HEK293 (cell line): ENCODE measurements at regions not wholly inside any gene's neighbourhood (a gene's known extent, or its start where the extent isn't known, plus 50 kb on each side); places are given as distances from the start of the nearest gene placed in this dataset.

ENCODE experiments used
- CTCF ChIA-PET: fragments of 350-600 bp; formaldehyde crosslinking; extraction: SDS; loops from one replicate; lab custom pipeline; 2021; ENCODE audit warnings: antibody characterized with exemption; lab: Yijun Ruan, JAX
- POLR2A ChIA-PET: fragments of 300-600 bp; formaldehyde crosslinking; extraction: SDS; loops from one replicate; lab custom pipeline; 2020; ENCODE audit warnings: antibody characterized with exemption, inconsistent platforms; lab: Yijun Ruan, JAX
- H3K27ac ChIP-seq: fragments of 200-500 bp; sonication (Bioruptor generic); 2 replicates; pipeline ENCODE4 v1.5.1; 2014; ENCODE audit warnings: low read depth, low read length, control low read depth, inconsistent platforms; ENCODE audit errors: extremely low read depth
- H3K36me3 ChIP-seq, 2 experiments: fragments of 200-500 bp in 1 of 2; sonication (Bioruptor generic) in 1 of 2; 1 replicate in 1 of 2; 2 replicates in 1 of 2; pipeline ENCODE4 v1.5.1; 2014 to 2017; ENCODE audit warnings: inconsistent platforms in 2 of 2, low read length in 2 of 2; ENCODE audit not compliant: control insufficient read depth in 2 of 2, insufficient read depth in 1 of 2
- H3K4me1 ChIP-seq: fragments of 200-500 bp; sonication (Bioruptor generic); 2 replicates; pipeline ENCODE4 v1.5.1; 2014; ENCODE audit warnings: mild to moderate bottlenecking, low read length, inconsistent platforms; ENCODE audit not compliant: control insufficient read depth, insufficient read depth
- H3K4me3 ChIP-seq: 2 replicates; pipeline ENCODE4 v1.5.1; 2011; ENCODE audit warnings: low read depth, mild to moderate bottlenecking, control low read depth, low read length, moderate library complexity
- H3K9me3 ChIP-seq: fragments of 200-500 bp; sonication (Bioruptor generic); 2 replicates; pipeline ENCODE4 v1.5.1; 2014; ENCODE audit warnings: low read depth, low read length, inconsistent platforms; ENCODE audit not compliant: control insufficient read depth, insufficient read depth
- GLI2 ChIP-seq: fragments of 450-650 bp; formaldehyde crosslinking; IDR thresholded peaks from 2 replicates; pipeline ENCODE4; 2017; ENCODE audit warnings: missing biosample characterization, missing genetic modification characterization, low read depth, borderline replicate concordance
- GLI4 ChIP-seq: fragments of 450-650 bp; formaldehyde crosslinking; IDR thresholded peaks from 2 replicates; pipeline ENCODE4 v1.5.1; 2016; ENCODE audit warnings: missing biosample characterization, missing genetic modification characterization
- GLIS2 ChIP-seq: fragments of 450-650 bp; formaldehyde crosslinking; IDR thresholded peaks from 2 replicates; pipeline ENCODE4 v1.5.1; 2016; ENCODE audit warnings: missing biosample characterization, missing genetic modification characterization
- KLF9 ChIP-seq: fragments of 450-650 bp; formaldehyde crosslinking; IDR thresholded peaks from 2 replicates; pipeline ENCODE4 v1.5.1; 2016; ENCODE audit warnings: missing biosample characterization, missing genetic modification characterization, low read depth
- MEIS1 ChIP-seq: sonication (generic); formaldehyde crosslinking; IDR thresholded peaks from 2 replicates; pipeline ENCODE4 v1.8.1; 2022; ENCODE audit warnings: missing genetic modification reagents, mild to moderate bottlenecking, borderline replicate concordance
- SP7 ChIP-seq: fragments of 450-650 bp; formaldehyde crosslinking; IDR thresholded peaks from 2 replicates; pipeline ENCODE4 v1.5.1; 2016; ENCODE audit warnings: missing biosample characterization, missing genetic modification characterization
- ZBTB48 ChIP-seq: fragments of 450-650 bp; formaldehyde crosslinking; IDR thresholded peaks from 2 replicates; pipeline ENCODE4 v1.5.1; 2016; ENCODE audit warnings: missing biosample characterization, missing genetic modification characterization
- ZFHX2 ChIP-seq: fragments of 450-650 bp; formaldehyde crosslinking; conservative IDR thresholded peaks from 2 replicates; pipeline ENCODE4 v1.5.1; 2016; ENCODE audit warnings: missing biosample characterization, missing genetic modification characterization
- ZNF169 ChIP-seq: fragments of 450-650 bp; formaldehyde crosslinking; IDR thresholded peaks from 2 replicates; pipeline ENCODE4 v1.5.1; 2016; ENCODE audit warnings: missing biosample characterization, missing genetic modification characterization
- ZNF174 ChIP-seq: fragments of 450-650 bp; formaldehyde crosslinking; IDR thresholded peaks from 2 replicates; pipeline ENCODE4 v1.5.0; 2017; ENCODE audit warnings: missing biosample characterization, mild to moderate bottlenecking, missing genetic modification characterization
- ZNF2 ChIP-seq: fragments of 450-650 bp; formaldehyde crosslinking; IDR thresholded peaks from 2 replicates; pipeline ENCODE4 v1.5.1; 2016; ENCODE audit warnings: missing biosample characterization, missing genetic modification characterization
- ZNF266 ChIP-seq: fragments of 450-650 bp; formaldehyde crosslinking; IDR thresholded peaks from 2 replicates; pipeline ENCODE4 v1.5.1; 2016; ENCODE audit warnings: missing biosample characterization, missing genetic modification characterization, low read depth
- ZNF302 ChIP-seq: fragments of 450-650 bp; formaldehyde crosslinking; IDR thresholded peaks from 2 replicates; pipeline ENCODE4 v1.5.1; 2016; ENCODE audit warnings: missing biosample characterization, missing genetic modification characterization, low read depth
- ZNF311 ChIP-seq: fragments of 450-650 bp; formaldehyde crosslinking; IDR thresholded peaks from 2 replicates; pipeline ENCODE4 v1.5.1; 2017; ENCODE audit warnings: missing biosample characterization, missing genetic modification characterization, borderline replicate concordance
- ZNF48 ChIP-seq: fragments of 450-650 bp; formaldehyde crosslinking; IDR thresholded peaks from 2 replicates; pipeline ENCODE4 v1.5.1; 2016; ENCODE audit warnings: missing biosample characterization, missing genetic modification characterization
- ZNF548 ChIP-seq: fragments of 450-650 bp; formaldehyde crosslinking; IDR thresholded peaks from 2 replicates; pipeline ENCODE4 v1.5.1; 2016; ENCODE audit warnings: missing biosample characterization, missing genetic modification characterization
- ZNF555 ChIP-seq: fragments of 450-650 bp; formaldehyde crosslinking; conservative IDR thresholded peaks from 2 replicates; pipeline ENCODE4 v1.5.1; 2017; ENCODE audit warnings: missing biosample characterization, mild to moderate bottlenecking, missing genetic modification characterization, inconsistent platforms
- ZNF624 ChIP-seq: fragments of 450-650 bp; formaldehyde crosslinking; IDR thresholded peaks from 2 replicates; pipeline ENCODE4 v1.5.1; 2017; ENCODE audit warnings: missing biosample characterization, missing genetic modification characterization
- ZNF664 ChIP-seq: fragments of 450-650 bp; formaldehyde crosslinking; IDR thresholded peaks from 2 replicates; pipeline ENCODE4 v1.5.1; 2016; ENCODE audit warnings: missing biosample characterization, missing genetic modification characterization
- ZNF830 ChIP-seq: fragments of 450-650 bp; IDR thresholded peaks from 2 replicates; pipeline ENCODE4 v1.5.0; 2018; ENCODE audit warnings: missing biosample characterization, missing genetic modification characterization, low read depth, mild to moderate bottlenecking, moderate library complexity
- ZSCAN30 ChIP-seq: fragments of 450-650 bp; IDR thresholded peaks from 2 replicates; pipeline ENCODE4 v1.5.1; 2018; ENCODE audit warnings: missing biosample characterization, mild to moderate bottlenecking, missing genetic modification characterization, moderate library complexity
- TF ChIP-seq, protein P1 (sequence below): fragments of 450-650 bp; IDR thresholded peaks from 2 replicates; pipeline ENCODE4 v1.5.1; 2018; ENCODE audit warnings: missing biosample characterization, mild to moderate bottlenecking, missing genetic modification characterization
- TF ChIP-seq, protein P2 (sequence below): fragments of 450-650 bp; formaldehyde crosslinking; IDR thresholded peaks from 2 replicates; pipeline ENCODE4 v1.5.1; 2016; ENCODE audit warnings: missing biosample characterization, missing genetic modification characterization
- TF ChIP-seq, protein P3 (sequence below): fragments of 450-650 bp; formaldehyde crosslinking; IDR thresholded peaks from 2 replicates; pipeline ENCODE4 v1.5.1; 2016; ENCODE audit warnings: missing biosample characterization, missing genetic modification characterization
- TF ChIP-seq, protein P4 (sequence below): fragments of 450-650 bp; formaldehyde crosslinking; IDR thresholded peaks from 2 replicates; pipeline ENCODE4 v1.5.1; 2016; ENCODE audit warnings: missing biosample characterization, missing genetic modification characterization

DNA sequence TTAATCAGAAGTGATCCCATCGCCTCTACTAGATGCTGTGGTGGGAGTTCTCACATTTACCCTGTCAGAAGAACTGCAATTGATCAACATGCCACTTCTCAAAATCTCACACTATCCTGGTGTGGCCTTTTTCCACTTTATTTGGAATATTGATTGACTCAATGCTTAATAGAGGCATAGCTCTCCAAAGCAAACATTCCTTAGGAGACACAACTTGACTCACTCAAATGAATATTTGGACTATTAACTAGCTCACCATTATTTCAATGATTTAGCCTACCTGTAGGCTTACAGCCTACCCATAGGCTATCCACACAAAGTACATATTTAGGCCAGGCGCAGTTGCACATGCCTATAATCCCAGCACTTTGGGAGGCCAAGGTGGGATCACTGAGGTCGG is 186.5 kb downstream of the KLHL28 start:
- Histone ChIP-seq H3K4me3 (no peak overlapping the region), H3K36me3 (no peaks in the 10 kb centered on the region), H3K9me3 (no peaks in the 10 kb centered on the region), H3K27ac (no peak overlapping the region), H3K4me1 (no peaks in the 10 kb centered on the region)
- POLR2A ChIA-PET: no interaction called here
- CTCF ChIA-PET: no interaction called here
- TF ChIP-seq ZNF555 (tag by site-specific recombination): no peak
- TF ChIP-seq, protein P1, sequence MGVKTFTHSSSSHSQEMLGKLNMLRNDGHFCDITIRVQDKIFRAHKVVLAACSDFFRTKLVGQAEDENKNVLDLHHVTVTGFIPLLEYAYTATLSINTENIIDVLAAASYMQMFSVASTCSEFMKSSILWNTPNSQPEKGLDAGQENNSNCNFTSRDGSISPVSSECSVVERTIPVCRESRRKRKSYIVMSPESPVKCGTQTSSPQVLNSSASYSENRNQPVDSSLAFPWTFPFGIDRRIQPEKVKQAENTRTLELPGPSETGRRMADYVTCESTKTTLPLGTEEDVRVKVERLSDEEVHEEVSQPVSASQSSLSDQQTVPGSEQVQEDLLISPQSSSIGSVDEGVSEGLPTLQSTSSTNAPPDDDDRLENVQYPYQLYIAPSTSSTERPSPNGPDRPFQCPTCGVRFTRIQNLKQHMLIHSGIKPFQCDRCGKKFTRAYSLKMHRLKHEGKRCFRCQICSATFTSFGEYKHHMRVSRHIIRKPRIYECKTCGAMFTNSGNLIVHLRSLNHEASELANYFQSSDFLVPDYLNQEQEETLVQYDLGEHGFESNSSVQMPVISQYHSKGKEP (tag by site-specific recombination): no peak
- TF ChIP-seq SP7: no peak
- TF ChIP-seq ZNF311 (tag by site-specific recombination): no peak
- TF ChIP-seq ZNF174: no peak
- TF ChIP-seq ZSCAN30 (tag by site-specific recombination): no peak
- TF ChIP-seq ZNF664 (tag by site-specific recombination): no peak
- no peak for TF ChIP-seq ZNF548 (tag by site-specific recombination)
- TF ChIP-seq ZNF48: no peak
- TF ChIP-seq ZNF302: no peak
- TF ChIP-seq, protein P2, sequence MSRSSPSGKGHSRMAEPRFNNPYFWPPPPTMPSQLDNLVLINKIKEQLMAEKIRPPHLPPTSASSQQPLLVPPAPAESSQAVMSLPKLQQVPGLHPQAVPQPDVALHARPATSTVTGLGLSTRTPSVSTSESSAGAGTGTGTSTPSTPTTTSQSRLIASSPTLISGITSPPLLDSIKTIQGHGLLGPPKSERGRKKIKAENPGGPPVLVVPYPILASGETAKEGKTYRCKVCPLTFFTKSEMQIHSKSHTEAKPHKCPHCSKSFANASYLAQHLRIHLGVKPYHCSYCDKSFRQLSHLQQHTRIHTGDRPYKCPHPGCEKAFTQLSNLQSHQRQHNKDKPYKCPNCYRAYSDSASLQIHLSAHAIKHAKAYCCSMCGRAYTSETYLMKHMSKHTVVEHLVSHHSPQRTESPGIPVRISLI (tag by site-specific recombination): no peak
- TF ChIP-seq GLI4: no peak
- TF ChIP-seq GLIS2 (tag by site-specific recombination): no peak
- no peak for TF ChIP-seq ZNF2 (tag by site-specific recombination)
- TF ChIP-seq GLI2: no peak
- TF ChIP-seq, protein P3, sequence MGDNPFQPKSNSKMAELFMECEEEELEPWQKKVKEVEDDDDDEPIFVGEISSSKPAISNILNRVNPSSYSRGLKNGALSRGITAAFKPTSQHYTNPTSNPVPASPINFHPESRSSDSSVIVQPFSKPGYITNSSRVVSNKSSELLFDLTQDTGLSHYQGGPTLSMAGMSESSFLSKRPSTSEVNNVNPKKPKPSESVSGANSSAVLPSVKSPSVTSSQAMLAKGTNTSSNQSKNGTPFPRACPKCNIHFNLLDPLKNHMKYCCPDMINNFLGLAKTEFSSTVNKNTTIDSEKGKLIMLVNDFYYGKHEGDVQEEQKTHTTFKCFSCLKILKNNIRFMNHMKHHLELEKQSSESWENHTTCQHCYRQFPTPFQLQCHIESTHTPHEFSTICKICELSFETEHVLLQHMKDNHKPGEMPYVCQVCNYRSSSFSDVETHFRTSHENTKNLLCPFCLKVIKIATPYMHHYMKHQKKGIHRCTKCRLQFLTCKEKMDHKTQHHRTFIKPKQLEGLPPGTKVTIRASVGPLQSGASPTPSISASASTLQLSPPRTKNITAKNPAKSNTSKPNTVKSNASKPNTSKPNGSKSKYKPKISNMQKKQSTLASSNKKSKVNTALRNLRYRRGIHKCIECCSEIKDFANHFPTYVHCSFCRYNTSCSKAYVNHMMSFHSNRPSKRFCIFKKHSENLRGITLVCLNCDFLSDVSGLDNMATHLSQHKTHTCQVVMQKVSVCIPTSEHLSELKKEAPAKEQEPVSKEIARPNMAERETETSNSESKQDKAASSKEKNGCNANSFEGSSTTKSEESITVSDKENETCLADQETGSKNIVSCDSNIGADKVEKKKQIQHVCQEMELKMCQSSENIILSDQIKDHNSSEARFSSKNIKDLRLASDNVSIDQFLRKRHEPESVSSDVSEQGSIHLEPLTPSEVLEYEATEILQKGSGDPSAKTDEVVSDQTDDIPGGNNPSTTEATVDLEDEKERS (tag by site-specific recombination): no peak
- TF ChIP-seq ZBTB48 (tag by site-specific recombination): no peak
- TF ChIP-seq ZNF624: no peak
- no peak for TF ChIP-seq ZNF266 (tag by site-specific recombination)
- no peak for TF ChIP-seq MEIS1 (CRISPR knock-in tag)

DNA sequence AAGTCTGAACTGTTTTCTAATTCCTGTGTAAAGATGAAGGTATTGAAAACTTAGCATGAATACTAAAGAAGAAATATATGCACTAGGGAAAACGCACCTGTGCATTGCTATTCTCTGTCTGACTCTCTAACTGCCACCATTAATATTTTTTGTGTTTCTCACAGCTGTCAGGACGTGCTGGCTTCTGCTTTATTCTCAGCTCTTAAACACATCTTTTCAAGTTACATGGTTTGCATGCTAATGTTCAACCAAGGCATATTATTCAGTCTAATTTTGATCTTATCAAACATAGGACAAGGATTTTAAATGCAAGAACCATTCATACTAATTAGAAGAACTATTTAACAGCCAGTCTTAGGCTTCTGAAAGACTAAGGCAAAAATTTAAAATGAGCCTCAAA is 187.4 kb downstream of the KLHL28 start:
- ChIA-PET CTCF (interaction anchor here (0.6 kb wide), 1 partner anchor 415 kb away, joined by 4 read pairs; no protein-coding TSS in a partner anchor), POLR2A (no interaction called here)
- Histone ChIP-seq H3K4me1 (no peaks in the 10 kb centered on the region), H3K4me3 (no peak overlapping the region), H3K36me3 (no peaks in the 10 kb centered on the region), H3K9me3 (no peaks in the 10 kb centered on the region), H3K27ac (no peak overlapping the region)
- TF ChIP-seq ZNF830 (tag by site-specific recombination) (no peak), ZFHX2 (no peak), KLF9 (tag by site-specific recombination) (no peak), ZNF169 (no peak), ZNF48 (no peak)
- TF ChIP-seq, protein P4, sequence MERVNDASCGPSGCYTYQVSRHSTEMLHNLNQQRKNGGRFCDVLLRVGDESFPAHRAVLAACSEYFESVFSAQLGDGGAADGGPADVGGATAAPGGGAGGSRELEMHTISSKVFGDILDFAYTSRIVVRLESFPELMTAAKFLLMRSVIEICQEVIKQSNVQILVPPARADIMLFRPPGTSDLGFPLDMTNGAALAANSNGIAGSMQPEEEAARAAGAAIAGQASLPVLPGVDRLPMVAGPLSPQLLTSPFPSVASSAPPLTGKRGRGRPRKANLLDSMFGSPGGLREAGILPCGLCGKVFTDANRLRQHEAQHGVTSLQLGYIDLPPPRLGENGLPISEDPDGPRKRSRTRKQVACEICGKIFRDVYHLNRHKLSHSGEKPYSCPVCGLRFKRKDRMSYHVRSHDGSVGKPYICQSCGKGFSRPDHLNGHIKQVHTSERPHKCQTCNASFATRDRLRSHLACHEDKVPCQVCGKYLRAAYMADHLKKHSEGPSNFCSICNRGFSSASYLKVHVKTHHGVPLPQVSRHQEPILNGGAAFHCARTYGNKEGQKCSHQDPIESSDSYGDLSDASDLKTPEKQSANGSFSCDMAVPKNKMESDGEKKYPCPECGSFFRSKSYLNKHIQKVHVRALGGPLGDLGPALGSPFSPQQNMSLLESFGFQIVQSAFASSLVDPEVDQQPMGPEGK (tag by site-specific recombination): no peak
